CD14-positive monocyte (primary cell): ENCODE measurements at regions not wholly inside any gene's neighbourhood (a gene's known extent, or its start where the extent isn't known, plus 50 kb on each side); places are given as distances from the start of the nearest gene placed in this dataset.

Experiments
- DNase-seq, 3 donors: peaks; one replicate each; pipeline ENCODE4 v3.0.0-alpha.2; 2011 to 2022
- H2AFZ ChIP-seq: 2 replicates; pipeline ENCODE4 v1.6.0; 2012; ENCODE audit warnings: mild to moderate bottlenecking, low read depth, low read length, inconsistent platforms; ENCODE audit not compliant: insufficient read depth, poor library complexity, severe bottlenecking
- H3K27ac ChIP-seq, 2 donors: 1 replicate in 1 of 2; 2 replicates in 1 of 2; pipeline ENCODE4 v1.5.1; 2012 to 2013; ENCODE audit warnings: low read length in 2 of 2, control low read depth in 1 of 2, inconsistent platforms in 1 of 2, low read depth in 1 of 2, mild to moderate bottlenecking in 1 of 2
- H3K27me3 ChIP-seq, 2 donors: one replicate each; pipeline versions ENCODE4 v1.6.0 to v1.6.1; 2011 to 2013; ENCODE audit warnings: low read length in 2 of 2; ENCODE audit not compliant: control insufficient read depth in 2 of 2, insufficient read depth in 2 of 2
- H3K36me3 ChIP-seq, 2 donors: replicated peaks in 1 of 2; 1 replicate in 1 of 2; 2 replicates in 1 of 2; pipeline versions ENCODE4 v1.5.1 to v1.6.1; 2012 to 2013; ENCODE audit warnings: low read length in 2 of 2, control low read depth in 1 of 2, inconsistent platforms in 1 of 2, mild to moderate bottlenecking in 1 of 2; ENCODE audit not compliant: insufficient read depth in 2 of 2, control insufficient read depth in 1 of 2
- H3K4me1 ChIP-seq, 2 donors: 1 replicate in 1 of 2; 2 replicates in 1 of 2; pipeline versions ENCODE4 v1.5.1 to v1.6.1; 2012 to 2013; ENCODE audit warnings: low read length in 2 of 2, control low read depth in 1 of 2, inconsistent platforms in 1 of 2, mild to moderate bottlenecking in 1 of 2, moderate library complexity in 1 of 2; ENCODE audit not compliant: insufficient read depth in 2 of 2, control insufficient read depth in 1 of 2
- H3K4me2 ChIP-seq: replicated peaks from 2 replicates; pipeline ENCODE3; 2012; ENCODE audit warnings: low read length, moderate library complexity, mild to moderate bottlenecking; ENCODE audit not compliant: poor library complexity, severe bottlenecking; ENCODE audit errors: extremely low read depth
- H3K4me3 ChIP-seq, 3 experiments: fragments of 200-600 bp in 1 of 3; sonication (generic) in 1 of 3; replicated peaks in 1 of 3; 1 replicate in 2 of 3; 2 replicates in 1 of 3; pipeline ENCODE4 v1.5.1; 2011 to 2013; ENCODE audit warnings: low read length in 3 of 3, mild to moderate bottlenecking in 3 of 3, control low read depth in 2 of 3, low read depth in 2 of 3, inconsistent platforms in 1 of 3, moderate library complexity in 1 of 3
- H3K79me2 ChIP-seq: 2 replicates; pipeline ENCODE4 v1.6.0; 2012; ENCODE audit warnings: mild to moderate bottlenecking, control low read depth, inconsistent platforms, low read length, moderate library complexity; ENCODE audit not compliant: insufficient read depth
- H3K9ac ChIP-seq: 2 replicates; pipeline ENCODE4 v1.6.0; 2017; ENCODE audit warnings: low read length, mild to moderate bottlenecking; ENCODE audit not compliant: insufficient read depth, poor library complexity, severe bottlenecking
- H3K9me3 ChIP-seq, 2 donors: replicated peaks in 1 of 2; 1 replicate in 1 of 2; 2 replicates in 1 of 2; pipeline versions ENCODE4 v1.5.1 to v1.6.1; 2012 to 2013; ENCODE audit warnings: low read length in 2 of 2, control low read depth in 1 of 2; ENCODE audit not compliant: control insufficient read depth in 1 of 2, insufficient read depth in 1 of 2
- H4K20me1 ChIP-seq: 2 replicates; pipeline ENCODE4 v1.6.0; 2012; ENCODE audit warnings: mild to moderate bottlenecking, low read length, control low read depth, moderate library complexity; ENCODE audit not compliant: insufficient read depth
- H3K27ac Mint-ChIP-seq, 7 donors: one replicate each; pipeline ENCODE4 v1.8.0; 2020; ENCODE audit warnings: mild to moderate bottlenecking in 7 of 7, mixed read lengths in 7 of 7, moderate library complexity in 6 of 7, inconsistent platforms in 2 of 7
- H3K27me3 Mint-ChIP-seq, 3 donors: one replicate each; pipeline ENCODE4 v1.8.0; 2021 to 2022; ENCODE audit warnings: low read depth in 3 of 3, mild to moderate bottlenecking in 3 of 3, mixed read lengths in 3 of 3, moderate library complexity in 3 of 3, inconsistent platforms in 1 of 3
- H3K36me3 Mint-ChIP-seq, 2 donors: one replicate each; pipeline ENCODE4 v1.8.0; 2020; ENCODE audit warnings: mixed read lengths in 2 of 2, inconsistent platforms in 1 of 2, mild to moderate bottlenecking in 1 of 2
- H3K4me1 Mint-ChIP-seq: one replicate; pipeline ENCODE4 v1.8.0; 2020; ENCODE audit warnings: mild to moderate bottlenecking, mixed read lengths
- H3K4me3 Mint-ChIP-seq, 2 donors: one replicate each; pipeline ENCODE4 v1.8.0; 2020; ENCODE audit warnings: mild to moderate bottlenecking in 2 of 2, mixed read lengths in 2 of 2, moderate library complexity in 1 of 2
- H3K9me3 Mint-ChIP-seq, 7 donors: one replicate each; pipeline ENCODE4 v1.8.0; 2020 to 2022; ENCODE audit warnings: mixed read lengths in 7 of 7, mild to moderate bottlenecking in 6 of 7, moderate library complexity in 6 of 7, inconsistent platforms in 2 of 7
- CTCF ChIP-seq: fragments of 200-600 bp; IDR thresholded peaks from one replicate; pipeline ENCODE4 v1.8.0; 2022; ENCODE audit warnings: antibody characterized with exemption, mild to moderate bottlenecking
- WGBS: methylation state at CpG from one replicate; pipeline ENCODE4 v1.1.5; 2013; ENCODE audit warnings: missing lambda C conversion rate; ENCODE audit not compliant: insufficient coverage; 5-methylcytosine and 5-hydroxymethylcytosine counted together
- intact Hi-C, 2 donors: fragments of 100-400 bp; cut with micrococcal nuclease; formaldehyde crosslinking; loops; one replicate each; pipeline versions ENCODE4 v1.15.0 to v1.15.1; 2023

GRCh38 chr10:8992009-8992408 is 937.5 kb downstream of the GATA3 start:
- Histone ChIP-seq H2AFZ (no peak overlapping the region), H3K4me2 (no peak overlapping the region), H4K20me1 (no peaks in the 10 kb centered on the region), H3K27me3 (no peaks in the 10 kb centered on the region), H3K9ac (no peak overlapping the region), H3K4me1 (no peaks in the 10 kb centered on the region), H3K79me2 (no peaks in the 10 kb centered on the region), H3K9me3 (peaks cover 0 to 4% of the 10 kb centered on the region in 2 donors), H3K27ac (no peak overlapping the region), H3K4me3 (no peak overlapping the region), H3K36me3 (no peaks in the 10 kb centered on the region)
- Mint-ChIP-seq H3K27me3 (no peaks in the 10 kb centered on the region), H3K4me1 (no peaks in the 10 kb centered on the region), H3K36me3 (no peaks in the 10 kb centered on the region), H3K9me3 (peaks cover 0 to 8% (median 0%) of the 10 kb centered on the region in 7 donors), H3K4me3 (no peak overlapping the region), H3K27ac (no peak overlapping the region)
- no peak for TF ChIP-seq CTCF
- intact Hi-C loops, result no loop called here
- 75% methylated on average over 1 of the region's 1 CpG for WGBS
- DNase-seq, result no peak

GRCh38 chr10:8993864-8994263 is 939.4 kb downstream of the GATA3 start:
- Histone ChIP-seq H3K27ac (no peak overlapping the region), H3K4me1 (no peaks in the 10 kb centered on the region), H3K9me3 (peaks cover 0 to 4% of the 10 kb centered on the region in 2 donors), H3K4me2 (no peak overlapping the region), H3K79me2 (no peaks in the 10 kb centered on the region), H3K9ac (no peak overlapping the region), H3K27me3 (no peaks in the 10 kb centered on the region), H2AFZ (no peak overlapping the region), H3K36me3 (no peaks in the 10 kb centered on the region), H4K20me1 (no peaks in the 10 kb centered on the region), H3K4me3 (no peak overlapping the region)
- H3K4me1 Mint-ChIP-seq, result no peaks in the 10 kb centered on the region
- no peak for TF ChIP-seq CTCF
- H3K36me3 Mint-ChIP-seq, result no peaks in the 10 kb centered on the region
- DNase-seq, result no peak
- peaks cover 0 to 8% (median 1%) of the 10 kb centered on the region in 7 donors for H3K9me3 Mint-ChIP-seq
- 94% methylated on average over 5 of the region's 8 CpGs for WGBS
- intact Hi-C loops, result no loop called here
- no peaks in the 10 kb centered on the region for H3K27me3 Mint-ChIP-seq
- H3K4me3 Mint-ChIP-seq, result no peak overlapping the region
- H3K27ac Mint-ChIP-seq, result no peak overlapping the region
